Upper lobe of right lung (tissue), 1 donor: ENCODE measurements at regions not wholly inside any gene's neighbourhood (a gene's known extent, or its start where the extent isn't known, plus 50 kb on each side); places are given as distances from the start of the nearest gene placed in this dataset.
"Not testable (repeated sequence)": the region's sequence is repeated elsewhere in the genome, so short reads cannot be mapped to it uniquely, and the experiment has no call there.

Experiments used
- ATAC-seq: fragments of 200-7000 bp; cut with Tn5 transposase; one replicate; pipeline ENCODE4 v1.9.1; 2020; ENCODE audit warnings: mild to moderate bottlenecking, moderate library complexity
- DNase-seq: peaks from one replicate; pipeline ENCODE4 v3.0.0-alpha.2; 2020
- H3K27ac ChIP-seq: fragments of 200-600 bp; one replicate; pipeline ENCODE4 v1.8.0; 2022
- H3K27me3 ChIP-seq: fragments of 200-600 bp; one replicate; pipeline ENCODE4 v1.8.0; 2022; ENCODE audit warnings: mild to moderate bottlenecking
- H3K36me3 ChIP-seq: fragments of 200-600 bp; one replicate; pipeline ENCODE4 v1.8.0; 2022
- H3K4me1 ChIP-seq: fragments of 200-600 bp; one replicate; pipeline ENCODE4 v1.8.0; 2022
- H3K4me3 ChIP-seq: fragments of 200-600 bp; one replicate; pipeline ENCODE4 v1.8.0; 2022; ENCODE audit warnings: mild to moderate bottlenecking
- H3K9me3 ChIP-seq: fragments of 200-600 bp; one replicate; pipeline ENCODE4 v1.8.0; 2022
- intact Hi-C: fragments of 100-400 bp; cut with DNase I; formaldehyde crosslinking; loops from one replicate; pipeline ENCODE4 v1.11.0; 2022
- TF ChIP-seq, protein P1 (sequence below): fragments of 200-600 bp; IDR thresholded peaks from one replicate; pipeline ENCODE4 v1.8.0; 2022; ENCODE audit warnings: antibody characterized with exemption
- donor health status: DM: no; HTN: yes; CAD: no; lungs with severe emphysema.

DNA sequence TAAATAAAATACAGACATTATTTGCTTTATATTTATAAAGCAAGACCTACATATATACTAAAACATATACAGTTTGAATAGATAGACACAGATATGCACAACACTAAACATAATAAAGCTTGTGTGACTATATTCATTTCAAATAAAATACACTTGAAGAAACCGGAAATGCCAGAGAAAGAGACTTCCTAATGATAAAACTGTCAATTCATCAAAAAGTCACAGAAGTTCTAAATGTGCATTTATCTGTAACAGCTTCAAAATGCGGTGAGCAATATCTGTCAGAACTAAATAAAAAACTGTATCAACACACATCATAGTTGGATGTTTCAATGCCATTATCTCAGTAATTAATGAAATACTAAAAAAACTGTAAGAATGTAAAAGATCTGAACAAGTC lies 60.6 kb upstream of the CTSV start:
- H3K27ac ChIP-seq, H3K4me1 ChIP-seq, H3K36me3 ChIP-seq, H3K27me3 ChIP-seq, H3K4me3 ChIP-seq, H3K9me3 ChIP-seq, intact Hi-C loops, DNase-seq, ATAC-seq: not testable (repeated sequence)

DNA sequence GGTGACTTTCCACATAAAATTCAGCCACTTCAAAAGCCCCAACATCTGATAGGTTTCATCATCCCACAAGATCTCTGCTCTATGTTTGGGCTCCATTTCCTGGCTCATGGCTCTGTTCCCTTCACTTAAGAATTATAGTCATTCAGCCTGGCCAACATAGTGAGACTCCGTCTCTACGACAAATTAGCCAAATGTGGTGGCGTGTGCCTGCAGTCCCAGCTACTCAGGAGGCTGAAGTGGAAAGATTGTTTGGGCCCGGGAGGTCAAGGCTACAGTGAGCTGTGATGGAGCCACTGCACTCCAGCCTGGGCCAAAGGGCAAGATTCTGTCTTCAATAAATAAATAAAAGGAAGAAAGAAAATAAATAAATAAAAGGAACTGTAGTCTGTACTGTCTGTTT lies 57.9 kb upstream of the CTSV start:
- Histone ChIP-seq H3K36me3 (no peaks in the 10 kb centered on the region), H3K4me1 (no peaks in the 10 kb centered on the region), H3K27ac (no peak overlapping the region), H3K4me3 (no peak overlapping the region), H3K9me3 (no peaks in the 10 kb centered on the region), H3K27me3 (no peaks in the 10 kb centered on the region)
- TF ChIP-seq, protein P1, sequence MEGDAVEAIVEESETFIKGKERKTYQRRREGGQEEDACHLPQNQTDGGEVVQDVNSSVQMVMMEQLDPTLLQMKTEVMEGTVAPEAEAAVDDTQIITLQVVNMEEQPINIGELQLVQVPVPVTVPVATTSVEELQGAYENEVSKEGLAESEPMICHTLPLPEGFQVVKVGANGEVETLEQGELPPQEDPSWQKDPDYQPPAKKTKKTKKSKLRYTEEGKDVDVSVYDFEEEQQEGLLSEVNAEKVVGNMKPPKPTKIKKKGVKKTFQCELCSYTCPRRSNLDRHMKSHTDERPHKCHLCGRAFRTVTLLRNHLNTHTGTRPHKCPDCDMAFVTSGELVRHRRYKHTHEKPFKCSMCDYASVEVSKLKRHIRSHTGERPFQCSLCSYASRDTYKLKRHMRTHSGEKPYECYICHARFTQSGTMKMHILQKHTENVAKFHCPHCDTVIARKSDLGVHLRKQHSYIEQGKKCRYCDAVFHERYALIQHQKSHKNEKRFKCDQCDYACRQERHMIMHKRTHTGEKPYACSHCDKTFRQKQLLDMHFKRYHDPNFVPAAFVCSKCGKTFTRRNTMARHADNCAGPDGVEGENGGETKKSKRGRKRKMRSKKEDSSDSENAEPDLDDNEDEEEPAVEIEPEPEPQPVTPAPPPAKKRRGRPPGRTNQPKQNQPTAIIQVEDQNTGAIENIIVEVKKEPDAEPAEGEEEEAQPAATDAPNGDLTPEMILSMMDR = no peak
- DNase-seq = no peak
- ATAC-seq = no peak
- intact Hi-C loops = no loop called here

DNA sequence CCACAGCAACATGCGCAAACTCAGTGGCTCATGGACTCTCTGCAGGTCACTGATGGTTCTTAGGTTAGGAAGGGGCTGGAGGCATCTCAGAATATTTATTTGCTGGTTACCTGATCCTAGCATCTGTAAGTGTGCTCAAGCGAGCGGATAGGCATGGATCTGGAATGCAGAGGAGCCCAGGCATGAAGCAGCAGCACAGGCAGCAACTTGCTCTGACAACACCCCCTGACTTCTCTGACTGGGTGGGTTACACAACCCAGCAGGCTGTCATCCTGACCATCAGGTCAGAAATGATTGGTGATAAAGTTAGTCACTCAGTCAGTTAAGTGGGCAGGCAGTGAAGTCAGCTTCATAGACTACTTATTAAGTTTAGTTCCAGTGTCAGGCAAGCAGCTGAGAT lies 50.4 kb upstream of the CTSV start:
- DNase-seq, H3K4me1 ChIP-seq, ATAC-seq, H3K9me3 ChIP-seq, H3K27me3 ChIP-seq, H3K4me3 ChIP-seq, H3K36me3 ChIP-seq, H3K27ac ChIP-seq, intact Hi-C loops: not testable (repeated sequence)
